VCaP (cell line): ENCODE measurements at regions not wholly inside any gene's neighbourhood (a gene's known extent, or its start where the extent isn't known, plus 50 kb on each side); places are given as distances from the start of the nearest gene placed in this dataset.

ENCODE experiments used
- H3K27ac ChIP-seq: fragments of 450-650 bp; 2 replicates; pipeline ENCODE4 v1.5.1; 2017
- CTCF ChIP-seq: fragments of 450-650 bp; conservative IDR thresholded peaks from 2 replicates; pipeline ENCODE4 v1.5.1; 2017; ENCODE audit warnings: mild to moderate bottlenecking, moderate library complexity

- no peak overlapping the region for H3K27ac ChIP-seq
- no peak for TF ChIP-seq CTCF
Observed at GRCh38 chr4:38511702-38512101, 152.3 kb upstream of the KLF3 start.

GRCh38 chr4:38512840-38513239, 151.2 kb upstream of the KLF3 start:
- H3K27ac ChIP-seq, result no peak overlapping the region
- TF ChIP-seq CTCF, result no peak

GRCh38 chr4:38514465-38515146, 149.4 kb upstream of the KLF3 start:
- no peak for TF ChIP-seq CTCF
- H3K27ac ChIP-seq, result no peak overlapping the region

GRCh38 chr4:38516190-38516589, 147.8 kb upstream of the KLF3 start:
- no peak for TF ChIP-seq CTCF

GRCh38 chr4:38519666-38520065, 144.3 kb upstream of the KLF3 start:
- TF ChIP-seq CTCF, result no peak

More at GRCh38 chr4:38516190-38516589, 147.8 kb upstream of the KLF3 start:
- H3K27ac ChIP-seq, result no peak overlapping the region

GRCh38 chr4:38523054-38523453, 140.9 kb upstream of the KLF3 start:
- TF ChIP-seq CTCF, result no peak
- H3K27ac ChIP-seq, result no peak overlapping the region

More at GRCh38 chr4:38519666-38520065, 144.3 kb upstream of the KLF3 start:
- H3K27ac ChIP-seq, result no peak overlapping the region

GRCh38 chr4:38523524-38524448, 140.2 kb upstream of the KLF3 start:
- no peak for TF ChIP-seq CTCF
- no peak overlapping the region for H3K27ac ChIP-seq
